HuH-7 (cell line): ENCODE measurements at regions not wholly inside any gene's neighbourhood (a gene's known extent, or its start where the extent isn't known, plus 50 kb on each side); places are given as distances from the start of the nearest gene placed in this dataset.
"Not testable (repeated sequence)": the region's sequence is repeated elsewhere in the genome, so short reads cannot be mapped to it uniquely, and the experiment has no call there.

ENCODE experiments used
- DNase-seq: peaks from one replicate; pipeline ENCODE4 v3.0.0; 2011; ENCODE audit warnings: low spot score

DNA sequence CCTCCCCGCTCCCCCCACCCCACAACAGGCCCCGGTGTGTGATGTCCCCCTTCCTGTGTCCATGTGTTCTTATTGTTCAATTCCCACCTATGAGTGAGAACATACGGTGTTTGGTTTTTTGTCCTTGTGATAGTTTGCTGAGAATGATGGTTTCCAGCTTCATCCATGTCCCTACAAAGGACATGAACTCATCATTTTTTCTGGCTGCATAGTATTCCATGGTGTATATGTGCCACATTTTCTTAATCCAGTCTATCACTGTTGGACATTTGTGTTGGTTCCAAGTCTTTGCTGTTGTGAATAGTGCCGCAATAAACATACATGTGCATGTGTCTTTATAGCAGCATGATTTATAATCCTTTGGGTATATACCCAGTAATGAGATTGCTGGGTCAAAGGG lies 104.3 kb downstream of the MTPN start:
- DNase-seq, result not testable (repeated sequence)

DNA sequence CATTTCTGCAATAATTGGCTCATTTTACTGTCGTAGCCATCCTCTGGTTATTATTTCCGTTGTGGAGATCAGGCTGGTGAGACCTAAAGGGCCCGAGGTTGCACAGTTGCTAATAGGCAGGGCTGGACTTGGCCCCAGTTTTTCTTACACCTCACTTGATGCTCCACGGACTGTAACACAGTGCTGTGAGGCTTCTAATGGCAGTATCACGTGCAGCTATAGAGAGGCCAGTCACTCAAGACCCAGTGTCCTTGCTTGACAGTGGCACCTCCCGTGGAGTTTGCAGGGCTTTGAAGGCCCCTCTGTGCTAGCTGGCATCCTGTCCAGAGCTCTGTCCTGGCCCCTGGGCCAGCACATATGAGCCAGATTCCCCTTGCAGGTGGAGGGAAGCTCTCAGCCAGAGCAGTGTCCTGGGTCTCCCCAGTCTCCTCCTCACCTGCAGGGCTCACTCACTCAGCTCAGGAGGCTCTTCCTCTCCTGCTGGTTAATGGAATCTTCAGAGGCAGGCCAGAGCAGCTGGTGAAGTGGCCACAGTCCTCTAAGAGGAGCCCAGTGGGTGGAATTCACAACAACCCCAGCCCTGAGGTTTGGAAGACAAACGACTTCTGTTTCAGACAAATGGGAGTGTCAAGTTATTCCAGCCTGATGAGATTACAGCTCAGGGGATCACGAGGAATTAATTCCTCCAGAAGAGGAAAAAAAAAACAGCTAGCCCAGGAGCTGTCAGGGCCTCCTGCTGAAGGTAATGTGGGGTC lies 114.2 kb upstream of the FAM180A start:
- no peak for DNase-seq

DNA sequence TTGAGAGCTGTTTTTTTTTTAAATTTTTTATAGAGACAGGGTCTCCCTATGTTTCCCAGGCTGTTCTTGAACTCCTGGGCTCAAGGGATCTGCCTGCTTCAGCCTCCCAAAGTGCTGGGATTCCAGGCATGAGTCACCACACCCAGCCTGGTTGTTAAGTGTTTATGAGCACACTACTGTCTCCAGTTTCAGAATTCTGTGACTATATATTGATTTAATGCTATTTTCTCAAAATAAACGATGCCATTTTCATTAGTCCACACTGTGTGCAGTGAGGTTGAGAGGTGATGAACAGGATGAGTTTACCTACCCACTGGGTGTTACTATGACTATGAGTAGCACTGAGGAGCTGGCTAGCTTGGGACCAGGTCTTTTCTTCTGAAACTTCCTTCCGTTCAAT lies 110.9 kb upstream of the FAM180A start:
- no peak for DNase-seq

DNA sequence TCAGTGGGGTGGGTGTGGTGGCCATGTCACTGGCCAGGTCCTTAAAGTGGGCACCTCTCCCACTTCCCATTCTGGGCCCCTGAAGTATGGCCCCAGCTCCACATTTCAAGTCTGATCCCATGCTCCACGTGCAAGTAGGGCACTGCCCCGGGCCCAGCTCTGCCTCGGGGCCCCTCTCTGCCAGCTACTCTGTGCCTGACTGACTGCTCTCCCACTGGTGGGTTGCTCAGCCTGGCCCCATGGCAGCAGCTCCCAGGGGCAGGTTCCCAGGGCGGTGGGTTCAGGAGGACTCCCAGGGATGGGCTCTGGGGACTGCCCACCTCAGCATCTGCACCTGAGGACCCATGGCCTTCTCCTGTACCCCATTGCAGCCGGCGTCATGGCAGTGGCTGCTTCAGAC lies 110.2 kb upstream of the FAM180A start:
- DNase-seq, result no peak

DNA sequence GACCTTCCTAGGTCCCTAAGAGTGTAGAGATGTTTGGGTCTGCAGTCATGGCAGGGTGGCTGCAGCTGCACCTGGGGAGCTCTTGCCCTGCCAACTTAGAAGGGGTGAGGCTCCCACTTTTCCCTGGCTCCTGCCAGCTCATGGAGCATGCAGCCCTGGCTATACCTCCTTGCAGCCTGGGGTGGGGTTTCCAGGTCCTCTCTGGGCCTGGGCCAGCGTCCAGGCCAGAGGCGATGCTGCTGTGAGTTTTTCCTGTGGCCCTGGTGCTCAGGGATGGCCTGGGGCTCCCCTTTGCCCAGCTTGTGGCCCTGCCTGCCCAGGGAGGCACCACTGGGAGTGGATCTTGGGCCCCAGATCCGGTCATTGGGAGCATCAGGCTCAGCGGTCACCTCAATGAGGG lies 109.8 kb upstream of the FAM180A start:
- DNase-seq, result no peak

DNA sequence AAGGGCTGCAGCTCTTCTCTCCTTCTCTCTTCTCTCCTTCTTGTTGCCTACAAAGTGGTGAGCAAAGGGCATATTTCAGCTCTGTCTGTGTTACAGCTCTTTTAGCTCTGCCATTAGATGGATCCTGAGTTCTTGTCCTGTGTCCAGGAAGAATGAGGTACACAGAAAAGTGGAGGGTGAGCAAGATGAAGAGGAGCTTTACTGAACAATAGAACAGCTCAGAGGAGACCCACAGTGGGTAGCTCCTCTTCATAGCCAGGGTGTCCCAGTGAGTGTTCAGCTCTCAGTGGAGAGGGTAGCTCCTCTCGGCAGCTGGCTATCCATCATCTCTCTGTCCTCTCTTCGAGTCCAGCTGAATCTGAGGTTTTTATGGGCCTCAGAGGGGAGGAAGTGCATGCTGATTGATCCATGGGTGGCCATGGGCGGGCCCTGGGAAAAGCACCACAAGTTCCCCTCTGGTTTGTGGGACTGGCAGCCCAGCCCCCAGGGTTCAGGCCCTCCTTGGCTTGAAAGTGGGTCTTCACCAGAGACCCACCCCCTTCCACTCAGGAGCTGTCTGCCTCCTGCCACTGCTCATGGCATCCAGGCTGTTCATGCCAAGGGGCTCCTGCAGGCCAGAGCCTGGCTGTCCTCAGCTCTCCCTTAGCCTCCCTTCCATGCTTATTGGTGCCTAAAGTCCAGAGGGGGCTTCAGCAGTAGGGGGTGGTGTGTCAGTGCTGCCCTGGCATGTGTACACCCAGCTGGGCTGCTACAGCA lies 109.1 kb upstream of the FAM180A start:
- DNase-seq, result no peak

DNA sequence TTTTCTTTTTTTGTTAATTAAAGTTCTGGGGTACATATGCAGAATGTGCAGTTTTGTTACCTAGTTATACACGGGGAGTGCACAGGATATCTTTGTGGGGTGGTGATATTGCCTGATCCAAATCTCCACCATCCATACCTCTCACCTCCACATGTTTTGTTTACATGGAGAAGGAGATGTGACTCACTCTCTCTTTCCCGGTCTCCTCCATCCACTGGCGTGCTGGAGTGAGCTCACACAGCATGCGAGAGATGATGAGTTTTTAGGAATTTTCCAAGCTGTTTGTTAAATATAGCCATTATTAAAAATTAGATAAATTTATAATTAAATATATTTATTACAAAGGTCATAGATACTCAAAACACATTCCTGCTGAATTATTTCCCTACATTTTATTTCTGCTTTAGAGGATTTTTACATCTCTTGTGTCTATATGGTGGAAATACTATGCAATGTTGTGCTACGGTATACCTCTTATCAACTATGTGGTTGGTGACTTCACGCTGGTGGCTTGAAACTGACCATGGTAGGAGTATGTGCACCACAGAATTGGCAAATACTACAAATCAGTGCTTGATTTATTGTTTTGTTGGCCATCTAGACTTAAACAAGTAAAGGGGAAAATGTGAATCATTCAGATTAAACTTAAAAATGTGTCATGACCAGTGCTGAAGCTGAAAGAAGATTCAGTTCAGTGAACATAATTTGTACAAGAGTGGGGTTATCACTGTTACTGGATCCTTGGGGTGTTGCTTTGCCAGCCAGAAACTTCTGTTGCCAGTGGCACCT lies 107.9 kb upstream of the FAM180A start:
- DNase-seq, result no peak

DNA sequence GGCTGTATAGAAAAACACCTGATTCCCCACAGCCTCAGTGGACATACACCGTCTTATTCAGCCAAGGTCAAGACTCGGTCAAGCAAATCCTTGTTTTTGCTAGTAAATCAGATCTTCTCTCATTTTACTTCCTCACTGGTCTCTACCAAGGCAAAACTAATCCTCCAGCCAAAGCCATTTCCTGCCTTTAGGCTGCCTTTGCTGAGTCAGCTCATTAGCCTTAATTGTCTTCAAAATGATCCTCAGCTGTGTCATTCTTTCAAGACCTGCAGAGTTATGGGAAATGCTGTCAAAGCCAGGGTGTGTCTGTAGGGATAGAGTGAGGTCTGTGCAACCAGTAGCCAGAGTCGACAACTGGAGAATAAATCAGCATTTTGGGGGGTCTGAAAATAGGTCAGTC lies 107.2 kb upstream of the FAM180A start:
- no peak for DNase-seq

DNA sequence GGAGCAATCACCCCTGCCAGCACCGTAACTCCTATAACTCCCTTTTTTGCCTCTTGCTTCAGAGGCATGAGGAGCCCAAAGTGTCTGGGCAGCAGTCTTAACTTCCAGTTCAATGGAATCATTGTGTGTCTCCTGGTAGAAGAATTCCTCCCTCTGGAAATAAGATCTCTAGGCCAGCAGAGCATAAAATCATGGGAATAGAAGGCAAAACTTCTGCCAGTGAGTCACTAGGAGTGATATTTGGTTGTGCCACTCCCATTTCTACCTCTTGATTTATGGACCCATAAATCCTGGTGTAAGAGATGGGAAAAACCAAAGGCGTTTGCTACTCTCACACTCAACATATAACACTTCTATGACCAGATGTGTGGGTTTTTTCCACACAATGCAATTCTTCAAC lies 104.9 kb upstream of the FAM180A start:
- DNase-seq, result no peak

DNA sequence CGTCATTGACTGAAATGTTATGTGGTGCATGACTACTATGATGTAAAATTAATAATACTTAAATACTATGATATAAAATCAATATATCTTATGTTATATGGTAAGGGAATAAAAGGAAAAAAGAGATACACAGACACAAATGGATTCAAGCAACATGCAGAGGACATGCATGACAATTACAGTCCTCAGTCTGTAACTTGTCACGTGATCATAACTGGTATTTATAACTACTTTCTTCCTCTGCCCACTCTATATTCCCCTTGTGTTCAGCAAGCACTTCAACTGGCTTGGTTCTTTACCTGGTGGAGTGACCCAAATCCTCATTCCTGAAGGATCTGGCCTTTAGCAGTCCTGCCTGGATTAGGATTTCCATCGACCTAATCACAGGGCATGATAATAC lies 104.4 kb upstream of the FAM180A start:
- DNase-seq, result no peak

DNA sequence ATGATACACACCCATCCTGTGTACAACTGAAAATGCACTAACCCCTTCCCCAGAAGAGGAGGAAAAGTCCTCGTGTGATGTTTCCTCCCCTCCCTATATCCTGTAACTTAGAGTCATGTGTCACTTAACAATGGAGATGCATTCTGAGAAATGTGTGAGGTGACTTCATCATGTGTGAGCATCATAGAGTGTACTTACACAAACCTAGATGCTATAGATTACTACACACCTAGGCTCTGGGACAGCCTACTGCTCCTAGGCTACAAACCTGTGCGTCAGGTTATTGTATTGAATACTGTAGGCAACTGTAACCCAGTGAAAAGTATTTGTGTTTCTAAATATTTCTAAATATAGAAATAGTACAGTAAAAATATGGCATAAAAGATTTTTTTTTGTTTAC lies 98.6 kb upstream of the FAM180A start:
- no peak for DNase-seq

DNA sequence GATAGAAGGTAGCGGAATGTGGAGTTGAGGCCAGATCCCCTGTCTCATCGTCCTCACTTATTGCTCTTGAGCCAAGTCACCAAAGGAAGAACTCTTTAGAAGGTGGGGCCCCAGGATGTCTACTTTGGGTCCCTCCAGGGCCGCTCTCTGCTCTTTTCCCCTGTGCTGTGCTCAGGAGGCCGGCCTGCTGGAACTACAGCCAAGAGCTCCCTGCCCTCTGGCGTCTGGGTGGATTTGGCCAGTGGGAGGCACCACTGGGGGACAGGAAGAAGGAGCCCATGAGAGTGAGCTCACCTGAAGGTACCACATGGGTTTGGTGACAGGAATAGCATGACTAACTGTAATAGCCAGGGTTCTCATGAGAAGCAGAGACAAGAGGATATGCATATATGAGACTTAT lies 97.7 kb upstream of the FAM180A start:
- no peak for DNase-seq

DNA sequence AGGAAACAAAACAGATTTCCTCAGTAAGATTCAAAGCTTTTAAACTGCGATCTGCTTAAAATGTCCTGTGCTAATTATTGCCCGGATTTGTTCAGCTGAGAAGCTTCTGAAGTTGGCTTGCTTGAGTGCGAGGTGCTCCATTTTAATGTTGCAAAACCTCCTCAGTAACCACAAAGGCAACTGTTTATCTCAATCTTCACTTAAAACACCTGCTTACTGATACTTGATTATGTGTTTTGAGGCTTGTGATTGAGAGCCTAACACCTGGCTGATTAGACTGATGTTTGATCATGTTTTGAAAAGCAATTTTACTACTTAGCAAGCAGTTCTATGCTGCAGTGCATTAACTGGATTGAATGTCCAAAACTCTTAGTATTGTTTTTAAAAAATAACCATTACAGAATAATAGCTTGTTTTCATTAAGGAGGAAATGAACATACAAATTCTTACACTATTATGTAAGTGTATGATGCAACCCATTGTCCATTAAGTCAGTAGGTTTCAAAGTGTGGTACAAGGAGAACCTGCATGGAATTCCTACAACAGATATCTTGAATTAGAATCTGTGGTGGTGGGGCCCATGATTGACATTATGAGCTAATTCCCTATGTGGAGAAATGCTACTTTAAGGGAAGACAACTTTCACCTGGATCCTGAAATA lies 96.9 kb upstream of the FAM180A start:
- no peak for DNase-seq

DNA sequence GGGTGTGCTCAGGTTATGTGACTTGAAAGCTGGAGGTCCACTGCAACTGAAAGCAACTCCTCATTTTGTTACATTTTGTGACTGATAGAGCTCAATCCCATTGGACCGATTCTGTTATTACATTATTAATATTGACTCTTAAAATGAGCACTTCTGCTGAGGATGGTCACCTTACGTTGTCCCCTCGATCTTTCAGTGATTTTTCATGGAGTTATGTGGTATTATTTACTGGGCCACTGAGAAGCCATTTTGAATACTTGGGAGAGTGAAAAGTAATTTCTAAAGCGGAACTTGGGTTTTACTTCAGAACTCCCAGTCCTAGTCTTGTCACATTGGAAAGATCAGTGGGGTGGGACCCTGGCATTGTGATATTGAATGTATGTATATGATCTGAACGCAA lies 96.3 kb upstream of the FAM180A start:
- DNase-seq, result no peak

DNA sequence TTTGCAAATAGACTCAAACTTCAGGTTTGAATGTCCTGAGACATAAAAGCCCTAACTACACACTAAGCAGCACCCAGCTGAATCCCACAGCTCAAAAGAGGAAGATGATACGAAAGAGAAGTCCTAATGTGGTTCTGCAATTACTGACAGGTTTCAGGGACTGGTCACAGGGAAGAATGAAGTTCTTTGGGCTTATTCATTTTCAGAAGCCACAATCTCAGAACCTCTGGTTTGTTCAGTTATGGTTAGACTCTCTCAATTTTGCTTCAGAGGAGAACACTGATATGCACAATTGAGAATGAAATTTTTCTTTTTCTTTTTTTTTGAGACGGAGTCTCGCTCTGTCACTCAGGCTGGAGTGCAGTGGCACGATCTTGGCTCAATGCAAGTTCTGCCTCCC lies 94.6 kb upstream of the FAM180A start:
- no peak for DNase-seq

DNA sequence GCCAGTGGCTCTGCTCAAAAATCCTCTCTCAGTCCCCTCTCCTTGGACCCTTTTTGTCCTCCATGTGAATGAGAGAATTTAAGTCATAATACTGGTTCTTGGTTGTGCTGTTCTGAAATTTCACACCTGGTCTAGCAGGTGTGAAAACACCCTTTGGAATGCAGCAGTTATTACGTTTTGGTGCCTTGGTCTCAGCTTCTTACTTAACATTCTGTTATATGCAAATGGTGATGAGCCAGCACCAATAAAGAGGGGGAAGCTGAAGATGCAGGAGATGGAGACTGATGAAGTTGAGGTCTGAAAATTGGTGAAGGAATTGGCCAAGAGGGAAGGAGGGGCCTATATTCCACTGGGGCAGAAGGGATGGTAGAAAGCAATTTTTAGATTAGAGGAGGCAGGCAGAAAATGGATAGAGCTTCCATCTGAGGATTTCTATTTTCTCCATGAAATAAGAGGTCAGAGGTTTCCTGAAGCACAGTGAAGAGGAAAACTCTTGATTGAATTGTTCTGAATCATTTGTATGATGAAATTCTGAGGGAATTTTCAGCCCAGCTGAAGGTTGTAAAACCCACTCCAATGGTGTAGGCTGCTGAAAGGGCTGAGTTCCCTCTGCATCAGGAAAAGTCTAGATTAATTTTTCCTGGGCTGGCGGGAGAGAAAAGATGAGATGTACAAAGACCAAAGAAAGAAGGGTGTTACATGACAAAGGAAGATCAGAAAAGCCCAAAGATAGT lies 94.0 kb upstream of the FAM180A start:
- DNase-seq, result no peak

DNA sequence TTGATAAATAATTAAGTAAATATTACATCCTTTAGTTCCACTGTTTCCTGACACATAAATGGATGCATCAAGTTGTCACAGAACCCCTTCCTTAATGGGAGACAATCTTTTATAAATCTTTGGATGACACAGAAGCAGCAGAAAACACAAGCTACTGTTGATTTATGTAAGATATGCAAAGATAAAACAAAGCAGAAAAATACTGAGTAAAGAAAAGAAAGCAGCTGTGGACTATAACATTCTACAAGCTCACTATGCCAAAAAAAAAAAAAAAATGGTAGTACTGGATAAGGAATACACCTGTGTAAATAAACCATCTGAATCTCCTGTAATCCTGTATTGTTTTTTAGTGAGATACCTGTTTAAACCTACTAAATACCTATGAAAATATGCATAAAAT lies 92.0 kb upstream of the FAM180A start:
- DNase-seq, result no peak

DNA sequence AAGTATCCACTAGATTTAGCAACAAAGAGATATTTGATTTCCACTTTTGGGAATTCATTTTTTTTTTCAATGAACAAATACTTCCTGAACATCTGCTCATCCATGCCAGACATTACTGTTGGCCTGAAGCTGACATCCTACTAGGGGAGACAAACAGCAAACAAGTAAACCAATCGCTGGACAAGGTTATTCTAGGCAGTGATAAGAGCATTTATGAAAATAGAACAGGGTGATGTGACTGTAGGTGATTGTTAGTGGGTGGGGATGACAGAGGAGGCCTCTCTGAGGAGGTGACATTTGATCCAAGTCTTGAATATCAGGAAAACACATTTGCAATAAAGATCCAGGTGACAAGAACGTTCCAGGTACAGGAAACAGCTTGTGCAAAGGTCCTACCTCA lies 89.1 kb upstream of the FAM180A start:
- no peak for DNase-seq

DNA sequence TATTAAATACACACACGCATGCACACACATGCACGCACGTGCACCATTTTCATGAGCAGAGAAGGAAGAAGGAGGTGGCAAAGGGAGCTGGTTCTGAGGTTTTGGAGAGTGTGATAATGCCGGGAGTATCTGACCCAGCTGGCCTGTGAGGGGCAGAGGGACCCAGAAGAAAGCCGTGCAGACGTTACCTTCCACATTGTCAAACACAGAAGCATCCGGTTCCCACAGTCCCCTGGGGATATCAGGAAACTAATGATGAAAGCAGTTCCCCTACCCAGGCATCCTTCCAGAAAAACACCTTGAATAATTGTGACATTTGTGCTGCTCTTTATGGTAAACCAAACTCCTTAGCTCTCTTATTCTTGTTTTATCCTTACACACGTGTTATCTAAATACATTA lies 85.7 kb upstream of the FAM180A start:
- no peak for DNase-seq

DNA sequence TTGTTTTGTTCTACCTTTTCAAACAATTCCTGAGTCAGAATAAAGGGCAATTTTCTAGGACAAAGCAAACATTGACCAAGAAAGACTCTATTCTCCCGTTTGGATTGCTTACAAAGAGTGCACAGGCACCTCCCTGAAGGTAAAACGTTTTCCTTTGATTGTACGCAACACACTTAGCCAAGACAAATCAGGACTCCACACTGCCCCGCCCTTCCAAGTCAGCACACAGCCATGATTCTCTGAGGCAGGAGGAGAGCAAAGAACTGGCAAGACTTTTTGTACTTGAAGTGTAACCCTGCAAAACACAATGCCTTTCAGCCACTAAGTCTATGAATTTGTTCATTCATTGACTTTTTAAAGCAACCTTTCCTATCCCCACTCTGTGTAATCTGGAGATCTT lies 85.0 kb upstream of the FAM180A start:
- no peak for DNase-seq

DNA sequence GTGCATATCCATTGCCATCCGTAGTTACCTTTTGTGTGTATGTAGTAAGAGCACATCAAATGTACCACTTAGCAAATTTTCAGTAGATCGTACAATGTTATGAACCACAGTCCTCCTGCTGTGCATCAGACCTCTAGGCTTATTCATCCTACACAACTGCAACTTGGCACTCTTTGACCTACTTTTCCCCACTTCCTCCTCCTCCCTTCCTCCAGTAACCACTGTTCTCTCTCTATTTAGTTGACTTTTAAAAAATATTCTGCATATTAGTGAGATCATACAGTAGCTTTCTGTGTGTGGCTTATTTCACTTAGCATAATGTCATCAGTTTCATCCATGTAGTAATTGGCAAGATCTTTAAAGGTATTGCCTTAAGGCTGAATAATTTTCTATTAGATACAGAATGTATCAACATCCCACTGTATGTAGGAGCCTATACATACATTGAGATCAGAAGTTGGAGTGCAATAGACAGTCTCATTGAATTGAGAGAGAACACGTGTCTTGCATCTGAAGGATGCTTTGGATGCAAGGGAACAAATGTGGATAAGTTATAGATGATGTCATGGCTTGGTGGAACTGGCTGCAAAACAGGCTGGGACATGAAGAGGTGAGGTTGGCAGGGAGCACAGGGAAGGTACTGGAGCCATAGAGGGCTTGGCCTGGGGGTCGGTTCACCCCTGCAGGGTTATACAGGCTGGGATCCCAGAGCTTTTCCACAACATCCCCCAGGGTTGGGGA lies 83.0 kb upstream of the FAM180A start:
- DNase-seq, result no peak
